OCI-LY1 (cell line): ENCODE measurements at regions not wholly inside any gene's neighbourhood (a gene's known extent, or its start where the extent isn't known, plus 50 kb on each side); places are given as distances from the start of the nearest gene placed in this dataset.

Source experiments
- CTCF ChIP-seq: fragments of 200-600 bp; sonication (generic), shearing (Covaris generic); IDR thresholded peaks from 2 replicates; pipeline ENCODE4 v1.5.1; 2017; ENCODE audit warnings: mild to moderate bottlenecking, antibody characterized with exemption, low read length, moderate library complexity, mixed read lengths
- EZH2 ChIP-seq: fragments of 200-600 bp; sonication (generic), shearing (Covaris generic); IDR thresholded peaks from 2 replicates; pipeline ENCODE4 v1.8.0; 2017; ENCODE audit warnings: borderline replicate concordance, mixed run types, mild to moderate bottlenecking, antibody characterized with exemption, low read length, moderate library complexity, mixed read lengths

GRCh38 chr1:243963571-243963970 is 87.5 kb upstream of the ZBTB18 start:
- TF ChIP-seq EZH2 (no peak), CTCF (no peak)
